Lower leg skin (tissue), 4 donors: ENCODE measurements at regions not wholly inside any gene's neighbourhood (a gene's known extent, or its start where the extent isn't known, plus 50 kb on each side); places are given as distances from the start of the nearest gene placed in this dataset.

ENCODE experiments used
- DNase-seq, 2 donors: peaks; one replicate each; pipeline ENCODE4 v3.0.0-alpha.2; 2019; ENCODE audit warnings: low spot score in 2 of 2
- H3K4me3 ChIP-seq: fragments of 200-600 bp; sonication (generic); 2 replicates; pipeline ENCODE4 v1.5.1; 2017; ENCODE audit warnings: mild to moderate bottlenecking, low read depth; ENCODE audit not compliant: poor library complexity, severe bottlenecking
- CTCF ChIP-seq, 3 donors: fragments of 450-650 bp; IDR thresholded peaks; one replicate each; pipeline ENCODE4 v1.5.1; 2016; ENCODE audit warnings: antibody characterized with exemption in 3 of 3, mild to moderate bottlenecking in 3 of 3, moderate library complexity in 2 of 3
- POLR2A ChIP-seq, 2 donors: fragments of 450-650 bp; IDR thresholded peaks; one replicate each; pipeline ENCODE4 v1.6.1; 2016 to 2017; ENCODE audit warnings: antibody characterized with exemption in 2 of 2, mild to moderate bottlenecking in 1 of 2, moderate library complexity in 1 of 2
- WGBS, 2 donors: methylation state at CpG; one replicate each; pipeline ENCODE4 v1.1.5; 2018; 5-methylcytosine and 5-hydroxymethylcytosine counted together
- intact Hi-C: fragments of 100-400 bp; cut with DNase I; formaldehyde crosslinking; loops from one replicate; pipeline ENCODE4 v1.15.0; 2023; ENCODE audit warnings: low total_unique reads

DNA sequence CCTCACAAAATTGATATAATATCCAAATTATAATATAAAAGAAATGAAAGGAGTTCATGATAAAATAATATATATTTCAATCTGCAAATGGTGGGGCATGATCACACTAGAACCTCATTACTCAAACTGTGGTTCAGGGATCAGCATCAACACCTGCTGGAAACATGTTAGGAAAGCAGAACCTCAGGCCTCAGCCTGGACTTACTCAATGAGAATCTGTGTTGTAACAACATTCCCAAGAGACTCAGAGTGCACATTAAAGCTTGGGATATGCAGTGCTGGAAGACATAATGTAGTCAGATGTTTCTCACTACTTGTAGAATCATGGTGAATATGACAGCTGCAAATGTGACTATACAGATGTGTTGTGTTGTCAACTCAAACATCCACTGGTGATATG lies 81.7 kb upstream of the ITPRID1 start:
- TF ChIP-seq POLR2A (IDR thresholded peaks at IDR 0.05), result no peak
- no peak for TF ChIP-seq CTCF (IDR thresholded peaks at IDR 0.05)
- H3K4me3 ChIP-seq, result no peak overlapping the region
- intact Hi-C loops, result no loop called here
- DNase-seq, result no peak

DNA sequence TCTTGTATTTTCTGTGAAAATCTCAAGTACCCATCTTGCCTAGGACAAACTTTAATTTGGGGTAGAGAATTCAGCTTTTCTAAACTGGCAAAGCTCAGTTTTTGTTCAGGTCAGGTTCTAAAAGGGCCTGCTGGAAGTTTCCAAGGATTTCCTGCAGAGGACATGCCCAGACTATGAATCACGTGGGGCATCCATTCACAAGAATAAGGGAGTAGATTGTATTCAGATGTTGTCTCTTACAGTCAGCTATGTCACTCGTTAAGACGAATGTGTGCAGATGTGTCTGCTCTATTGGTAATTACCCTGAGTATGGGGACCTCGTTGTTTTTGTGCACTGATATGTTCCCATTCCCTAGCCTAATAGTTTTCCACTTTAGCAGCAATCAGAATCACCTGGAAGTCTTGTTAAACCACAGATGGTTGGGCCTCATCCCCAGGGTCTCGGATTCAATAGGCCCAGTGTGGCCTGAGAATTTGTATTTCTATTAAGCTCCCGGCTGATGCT lies 81.0 kb upstream of the ITPRID1 start:
- no peak overlapping the region for H3K4me3 ChIP-seq
- no peak for DNase-seq
- intact Hi-C loops, result no loop called here
- no peak for TF ChIP-seq CTCF (IDR thresholded peaks at IDR 0.05)
- TF ChIP-seq POLR2A (IDR thresholded peaks at IDR 0.05), result no peak
- WGBS, 2 donors, result 41% methylated on average over 6 of the region's 6 CpGs

GRCh38 chr7:31437250-31437865 lies 76.5 kb upstream of the ITPRID1 start:
- WGBS, 2 donors, result 75 to 77% methylated on average over 4 of the region's 4 CpGs
- no peak for TF ChIP-seq POLR2A (IDR thresholded peaks at IDR 0.05)
- no peak for TF ChIP-seq CTCF (IDR thresholded peaks at IDR 0.05)
- intact Hi-C loops, result no loop called here

DNA sequence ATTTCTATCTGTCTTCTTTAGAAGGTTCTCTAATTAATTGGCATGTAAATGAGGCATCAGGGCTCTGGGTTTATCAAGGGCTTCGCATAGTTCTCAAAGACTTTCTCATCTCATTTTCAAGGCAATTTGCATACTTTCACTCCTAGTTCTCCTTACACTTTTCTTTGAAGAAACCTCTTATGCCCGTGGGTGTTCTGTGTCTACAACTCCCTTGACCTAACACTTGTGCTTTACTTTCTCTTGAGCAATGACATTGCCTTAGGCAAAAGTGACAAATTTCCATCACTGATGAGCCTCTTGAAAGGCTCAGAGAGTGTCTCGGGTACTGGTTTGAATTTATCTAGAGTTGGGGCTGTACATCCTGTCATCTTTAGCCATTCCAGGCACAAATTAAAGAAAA lies 74.7 kb upstream of the ITPRID1 start:
- 68 to 70% methylated on average over 3 of the region's 3 CpGs for WGBS, 2 donors
- DNase-seq, result no peak
- no peak for TF ChIP-seq POLR2A (IDR thresholded peaks at IDR 0.05)
- no peak for TF ChIP-seq CTCF (IDR thresholded peaks at IDR 0.05)
- intact Hi-C loops, result no loop called here
- H3K4me3 ChIP-seq, result no peak overlapping the region

More at GRCh38 chr7:31437250-31437865, 76.5 kb upstream of the ITPRID1 start:
- no peak overlapping the region for H3K4me3 ChIP-seq
- no peak for DNase-seq

DNA sequence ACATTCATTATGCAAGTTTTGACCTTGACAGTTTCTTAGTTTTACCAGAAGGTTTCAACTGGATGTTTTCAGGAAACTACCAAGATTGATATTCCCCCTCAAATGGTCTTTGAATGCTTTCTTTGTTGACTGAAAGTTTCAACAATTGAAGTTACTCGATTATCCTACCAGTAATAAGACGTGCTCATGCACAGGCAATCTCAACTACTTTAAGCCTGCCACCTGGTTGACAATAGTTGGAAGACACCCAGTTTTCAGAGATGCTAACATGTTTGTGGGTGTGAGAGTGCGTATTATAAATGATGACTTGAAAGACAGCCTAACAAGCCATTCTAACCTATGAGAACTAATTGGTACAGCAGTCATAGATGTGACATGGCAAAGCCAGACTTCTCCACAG lies 73.4 kb upstream of the ITPRID1 start:
- intact Hi-C loops, result loop anchor here (10.0 kb wide), 1 partner anchor 194 kb away; no protein-coding TSS in a partner anchor
- 56 to 67% methylated on average over 3 of the region's 3 CpGs for whole genome bisulfite sequencing, 2 donors
- DNase-seq, result no peak
- H3K4me3 ChIP-seq, result no peak overlapping the region
- TF ChIP-seq CTCF (IDR thresholded peaks at IDR 0.05) (no peak), POLR2A (IDR thresholded peaks at IDR 0.05) (no peak)

- WGBS, 2 donors, result 43 to 53% methylated on average over 4 of the region's 4 CpGs
- TF ChIP-seq CTCF (IDR thresholded peaks at IDR 0.05), result no peak
- TF ChIP-seq POLR2A (IDR thresholded peaks at IDR 0.05), result no peak
- intact Hi-C loops, result loop anchor here (10.0 kb wide), 1 partner anchor 192 kb away; no protein-coding TSS in a partner anchor
These were observed 71.3 kb upstream of the ITPRID1 start for GRCh38 chr7:31442626-31443025.

More at GRCh38 chr7:31442626-31443025, 71.3 kb upstream of the ITPRID1 start:
- H3K4me3 ChIP-seq, result no peak overlapping the region
- DNase-seq, result no peak
